GM21515 (cell line): ENCODE measurements at regions not wholly inside any gene's neighbourhood (a gene's known extent, or its start where the extent isn't known, plus 50 kb on each side); places are given as distances from the start of the nearest gene placed in this dataset.

Source experiments
- ATAC-seq: cut with Tn5 transposase; IDR thresholded peaks from one replicate; pipeline ENCODE4 v1.9.1; 2021; ENCODE audit not compliant: unreplicated experiment

DNA sequence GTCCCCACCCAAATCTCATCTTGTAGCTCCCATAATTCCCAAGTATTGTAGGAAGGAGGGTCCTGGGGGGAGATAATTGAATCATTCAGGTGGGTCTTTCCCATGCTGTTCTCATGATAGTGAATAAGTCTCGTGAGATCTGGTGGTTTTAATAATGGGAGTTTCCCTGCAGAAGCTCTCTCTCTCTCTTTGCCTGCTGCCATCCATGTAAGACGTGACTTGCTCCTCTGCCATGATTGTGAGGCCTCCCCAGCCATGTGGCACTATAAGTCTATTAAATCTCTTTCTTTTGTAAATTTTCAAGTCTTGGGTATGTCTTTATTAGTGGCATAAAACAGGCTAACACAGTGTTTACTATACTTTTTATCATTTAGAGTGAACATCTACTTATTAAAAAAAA lies 338.8 kb downstream of the ANKRD7 start:
- ATAC-seq = no peak

DNA sequence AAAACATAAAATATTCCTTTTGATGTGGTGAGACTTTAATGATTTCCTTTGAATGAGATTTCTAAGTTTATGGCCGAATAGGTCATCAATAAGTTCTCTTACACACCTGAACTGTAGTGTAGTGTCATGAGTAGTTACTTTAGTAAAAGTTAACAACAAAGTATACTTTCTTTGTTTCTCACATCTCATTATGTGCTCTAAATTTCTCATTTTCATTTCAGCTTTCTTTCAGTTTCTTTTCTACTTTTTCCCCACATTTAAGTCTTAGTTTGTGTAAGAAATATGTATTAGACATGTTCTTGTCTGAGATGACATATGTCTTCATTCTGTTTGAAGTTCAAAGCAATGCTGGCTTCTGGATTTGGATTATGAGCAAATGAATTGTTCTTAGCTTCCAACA lies 348.1 kb downstream of the ANKRD7 start:
- ATAC-seq = no peak

DNA sequence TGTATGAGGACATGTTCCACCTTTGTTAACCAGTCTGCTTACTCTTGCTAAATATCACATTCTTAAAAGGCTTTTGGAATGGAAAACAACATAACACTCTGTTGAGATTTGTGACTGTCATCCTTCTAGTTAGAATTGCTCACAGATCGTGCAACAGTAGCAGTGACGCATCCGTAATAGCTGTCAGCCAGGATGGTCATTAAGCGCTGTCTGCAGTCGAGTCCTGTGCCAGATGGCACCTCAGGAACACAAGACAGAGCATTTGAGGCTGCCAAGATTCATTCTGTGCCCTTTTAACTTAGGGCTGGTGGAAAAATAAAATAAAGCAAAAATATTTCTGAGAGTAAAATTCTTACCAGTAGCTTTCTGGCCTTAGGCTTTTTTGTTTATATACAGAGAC lies 348.6 kb downstream of the ANKRD7 start:
- ATAC-seq = no peak

DNA sequence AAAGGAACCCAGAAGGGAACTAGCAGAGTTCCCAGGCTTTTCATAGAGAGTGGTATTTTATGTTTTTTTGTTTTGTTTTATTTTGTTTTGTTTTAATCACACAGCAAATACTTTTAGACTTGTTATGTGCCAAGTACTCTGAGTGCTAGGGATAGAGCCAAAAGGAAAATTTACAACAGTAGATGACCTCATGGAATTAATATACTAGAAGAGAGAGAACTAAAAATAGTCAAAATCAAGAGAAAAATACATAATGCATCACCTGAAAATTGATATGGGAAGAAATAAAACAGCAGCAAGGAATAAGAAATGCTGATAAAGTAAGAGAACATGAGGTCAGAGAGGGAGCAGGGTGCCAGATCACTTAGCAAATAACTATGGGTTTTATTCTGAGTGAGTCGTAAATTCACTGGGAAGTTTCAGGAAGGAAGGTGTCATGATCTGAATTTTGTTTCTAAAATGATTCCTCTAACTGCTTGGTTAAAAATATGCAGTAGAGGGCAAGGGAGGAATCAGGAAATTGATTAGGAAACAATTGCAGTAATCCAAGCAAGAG lies 351.0 kb downstream of the ANKRD7 start:
- ATAC-seq = no peak

DNA sequence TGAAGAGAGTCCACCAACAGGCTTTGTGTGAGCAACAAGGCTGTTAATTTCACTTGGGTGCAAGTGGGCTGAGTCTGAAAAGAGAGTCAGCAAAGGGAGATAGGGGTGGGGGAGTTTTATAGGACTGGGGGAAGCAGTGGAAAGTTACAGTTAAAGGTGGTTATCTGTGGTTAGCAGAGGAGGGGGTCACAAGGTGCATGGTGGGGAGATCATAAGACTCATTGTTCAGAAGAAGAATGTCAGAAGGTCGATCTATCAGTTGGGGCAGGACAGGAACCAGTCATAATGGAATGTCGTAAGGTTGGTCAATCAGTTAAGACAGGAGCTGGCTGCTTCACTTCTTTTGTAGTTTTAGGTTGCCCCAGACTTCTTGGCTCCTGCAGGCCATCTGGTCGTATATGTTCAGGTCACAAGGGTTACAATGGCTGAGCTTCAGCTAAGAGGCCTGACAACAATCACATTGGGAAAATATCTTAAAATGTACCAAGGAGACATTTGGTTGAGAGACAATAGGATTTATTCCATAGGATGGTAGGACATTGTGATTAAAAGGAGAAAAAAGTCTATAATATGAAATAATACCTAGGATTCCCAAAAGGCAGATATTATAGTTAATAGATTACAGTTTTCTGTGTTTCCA lies 356.4 kb downstream of the ANKRD7 start:
- ATAC-seq = no peak

DNA sequence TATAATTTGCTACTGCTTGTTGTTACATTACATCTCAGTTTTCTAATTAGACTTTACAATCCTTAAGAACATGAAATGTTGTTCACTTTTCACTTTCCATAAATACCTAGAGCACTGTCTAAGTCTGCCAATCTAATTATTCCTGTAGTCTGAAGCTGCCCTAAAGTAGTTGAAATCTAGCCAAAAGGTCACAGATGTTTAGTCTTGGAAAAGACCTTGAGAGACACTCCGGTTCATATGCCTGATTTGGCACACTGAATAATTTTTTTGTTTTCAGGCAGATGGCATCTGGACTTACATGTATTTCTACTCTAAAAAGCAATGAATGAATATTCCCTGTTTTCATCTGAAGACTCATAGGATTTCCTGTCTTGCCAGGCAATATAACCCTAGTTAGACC lies 359.1 kb downstream of the ANKRD7 start:
- no peak for ATAC-seq

DNA sequence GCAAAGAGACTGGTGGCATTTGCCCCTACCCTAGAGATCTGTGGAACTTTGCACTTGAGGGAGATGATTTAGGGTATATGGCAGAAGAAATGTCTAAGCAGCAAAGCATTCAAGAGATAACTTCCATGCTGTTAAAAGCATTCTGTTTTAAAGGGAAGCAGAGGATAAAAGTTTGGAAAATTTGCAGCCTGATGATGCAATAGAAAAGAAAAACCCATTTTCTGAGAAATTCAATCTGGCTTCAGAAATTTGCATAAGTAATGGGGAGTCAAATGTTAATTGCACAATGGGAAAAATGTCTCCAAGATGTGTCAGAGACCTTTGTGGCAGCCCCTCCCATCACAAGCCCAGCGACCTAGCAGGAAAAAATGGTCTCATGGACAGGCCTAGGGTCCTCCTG lies 361.7 kb downstream of the ANKRD7 start:
- ATAC-seq = no peak

DNA sequence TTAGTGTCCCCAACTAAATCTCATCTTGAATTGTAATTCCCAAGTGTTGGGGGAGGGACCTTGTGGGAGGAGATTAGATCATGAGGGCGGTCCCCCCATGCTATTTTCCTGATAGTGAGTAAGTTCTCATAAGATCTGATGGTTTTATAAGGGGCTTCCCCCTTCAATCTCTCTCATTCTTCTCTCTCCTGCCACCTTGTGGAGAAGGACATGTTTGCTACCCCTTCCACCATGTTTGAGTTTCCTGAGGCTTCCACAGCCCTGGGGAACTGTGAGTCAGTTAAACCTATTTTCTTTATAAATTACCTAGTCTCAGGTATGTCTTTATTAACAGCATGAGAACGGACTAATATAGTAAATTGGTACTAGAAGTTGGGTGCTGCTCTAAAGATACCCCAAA lies 365.6 kb downstream of the ANKRD7 start:
- ATAC-seq = peak; percentile 88

DNA sequence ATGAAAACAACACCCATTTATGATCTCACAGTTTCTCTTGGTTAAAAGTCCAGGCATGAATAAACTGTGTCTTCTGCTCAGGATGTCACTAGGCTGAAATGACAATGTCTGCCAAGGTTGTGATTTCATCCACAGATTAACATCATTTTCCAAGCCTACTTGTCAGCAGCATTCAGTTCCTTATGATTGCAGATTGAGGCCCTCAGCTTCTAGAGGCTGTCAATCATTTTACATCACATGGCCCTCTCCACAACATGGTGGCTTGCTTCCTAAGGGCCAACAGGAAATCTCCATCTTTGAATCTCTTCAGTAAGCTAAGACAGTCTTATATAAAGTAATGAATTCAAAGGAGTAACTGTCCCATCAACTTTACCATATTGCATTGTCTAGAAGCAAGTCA lies 377.6 kb downstream of the ANKRD7 start:
- ATAC-seq = no peak

DNA sequence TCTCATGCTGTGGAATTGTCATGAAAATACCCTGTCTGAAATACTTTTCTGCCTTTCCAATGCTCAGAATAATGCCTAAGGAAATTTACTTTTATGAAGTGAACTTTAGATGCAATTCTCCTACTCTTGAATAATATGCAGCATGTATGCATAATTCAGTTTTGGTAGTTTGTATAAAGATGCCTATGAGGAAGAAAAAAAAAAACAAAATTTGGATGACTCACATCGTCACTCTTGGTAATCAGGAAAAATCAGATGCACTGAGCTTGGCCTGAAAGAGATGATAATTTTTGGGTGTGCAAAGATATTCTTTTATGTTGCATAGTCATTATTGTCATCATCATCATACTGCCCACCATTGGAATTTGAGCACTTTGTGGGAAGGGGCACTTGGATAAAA lies 382.1 kb downstream of the ANKRD7 start:
- no peak for ATAC-seq

DNA sequence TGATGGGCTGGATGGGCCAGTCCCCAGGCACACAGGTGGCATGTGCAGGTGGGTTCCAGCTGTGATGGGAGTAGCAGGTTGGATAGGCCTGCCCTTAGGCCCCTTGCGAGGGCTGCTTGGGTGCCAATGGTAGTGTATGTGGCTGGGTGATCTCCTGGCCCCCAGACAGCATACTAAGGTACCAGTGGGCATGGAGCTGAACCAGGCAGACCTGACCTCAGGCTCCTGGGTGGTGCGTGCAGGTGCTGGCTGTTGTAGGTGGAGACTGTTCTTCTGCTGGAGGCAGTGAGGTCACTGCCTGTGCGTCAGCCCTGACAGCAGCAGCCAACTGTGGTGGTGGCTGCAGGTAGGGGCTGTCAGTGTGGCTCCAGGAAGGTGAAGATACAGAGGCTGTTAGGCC lies 384.7 kb downstream of the ANKRD7 start:
- ATAC-seq = no peak

DNA sequence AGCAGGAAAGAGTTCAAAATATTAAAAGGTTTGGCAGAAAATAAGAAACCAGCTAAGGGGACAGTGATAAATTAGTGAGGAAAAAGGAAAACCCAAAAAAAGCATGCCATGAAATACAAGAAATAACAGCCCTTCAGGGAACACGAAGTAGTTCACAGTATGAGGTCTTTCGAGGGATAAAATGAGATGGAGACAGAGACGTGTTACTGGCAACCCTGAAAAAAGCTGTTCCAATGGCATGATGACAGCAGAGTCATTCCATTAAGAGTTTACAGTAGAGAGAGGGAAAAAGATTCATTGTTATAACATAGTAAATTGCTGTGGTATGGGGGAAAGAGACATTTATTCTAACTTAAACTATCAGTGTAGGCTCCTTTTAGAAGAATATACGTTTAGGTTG lies 391.2 kb downstream of the ANKRD7 start:
- no peak for ATAC-seq

DNA sequence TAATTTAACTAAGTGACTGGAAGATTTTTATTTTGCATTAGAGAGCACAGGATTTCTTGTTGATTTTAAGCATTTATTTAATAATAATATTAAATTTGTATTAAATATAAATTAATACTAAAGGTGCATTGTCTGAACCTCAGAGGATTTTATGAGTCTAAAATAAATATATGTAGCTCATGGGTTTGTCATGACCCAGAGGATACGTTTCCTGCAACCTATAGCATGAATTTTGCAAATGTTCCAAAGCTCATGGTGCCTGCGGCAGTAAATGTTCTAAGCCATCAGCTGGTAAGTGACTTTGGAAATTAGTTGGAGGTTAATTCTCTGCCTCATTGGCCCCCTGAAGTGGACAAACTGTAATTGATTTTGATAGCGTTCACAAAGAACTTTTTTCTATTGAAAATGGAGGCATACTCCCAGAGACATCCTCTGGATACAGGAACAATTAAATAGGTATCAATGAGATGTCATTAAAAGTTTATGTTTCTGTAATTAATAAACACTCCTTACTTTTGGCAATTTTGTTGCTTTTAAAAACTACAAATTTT lies 397.4 kb downstream of the ANKRD7 start:
- ATAC-seq = no peak

DNA sequence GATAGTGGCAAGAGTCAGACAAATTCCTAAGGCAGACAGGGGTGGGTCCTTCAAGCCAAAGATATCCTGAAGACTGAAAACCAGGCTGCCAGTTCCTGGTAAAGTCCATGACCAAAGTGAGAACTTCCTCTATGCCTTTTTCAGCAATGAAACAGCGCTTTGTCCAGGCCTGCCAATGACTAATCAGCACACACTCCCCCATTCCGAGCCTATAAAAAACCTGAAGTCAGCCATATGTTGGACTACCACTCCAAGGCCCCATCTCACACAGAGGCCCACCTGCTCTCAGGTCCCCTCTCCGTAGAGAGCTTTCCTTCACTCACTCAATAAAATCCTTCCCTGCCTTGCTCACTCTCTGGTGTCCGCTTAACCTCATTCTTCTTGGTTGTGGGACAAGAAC lies 402.2 kb downstream of the ANKRD7 start:
- no peak for ATAC-seq

DNA sequence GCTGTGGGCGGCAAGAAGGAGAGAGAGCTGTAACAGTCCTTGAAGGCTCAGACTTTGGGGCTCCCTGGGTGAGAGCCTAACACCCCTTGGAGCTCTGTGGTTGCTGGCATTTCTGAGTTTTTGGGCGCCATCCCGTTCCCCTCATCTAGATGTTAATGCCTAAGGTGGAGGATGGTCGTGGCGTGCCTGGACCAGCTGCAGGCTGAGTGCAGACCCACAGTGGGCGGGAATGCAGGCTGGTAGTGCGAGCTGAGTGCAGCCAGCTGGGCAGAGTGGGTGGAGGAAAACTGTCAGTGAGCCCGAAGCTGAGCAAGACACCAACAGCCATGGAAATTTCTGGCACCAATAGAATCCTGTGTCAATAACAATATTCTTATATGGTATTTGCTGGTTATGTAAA lies 403.0 kb downstream of the ANKRD7 start:
- no peak for ATAC-seq

DNA sequence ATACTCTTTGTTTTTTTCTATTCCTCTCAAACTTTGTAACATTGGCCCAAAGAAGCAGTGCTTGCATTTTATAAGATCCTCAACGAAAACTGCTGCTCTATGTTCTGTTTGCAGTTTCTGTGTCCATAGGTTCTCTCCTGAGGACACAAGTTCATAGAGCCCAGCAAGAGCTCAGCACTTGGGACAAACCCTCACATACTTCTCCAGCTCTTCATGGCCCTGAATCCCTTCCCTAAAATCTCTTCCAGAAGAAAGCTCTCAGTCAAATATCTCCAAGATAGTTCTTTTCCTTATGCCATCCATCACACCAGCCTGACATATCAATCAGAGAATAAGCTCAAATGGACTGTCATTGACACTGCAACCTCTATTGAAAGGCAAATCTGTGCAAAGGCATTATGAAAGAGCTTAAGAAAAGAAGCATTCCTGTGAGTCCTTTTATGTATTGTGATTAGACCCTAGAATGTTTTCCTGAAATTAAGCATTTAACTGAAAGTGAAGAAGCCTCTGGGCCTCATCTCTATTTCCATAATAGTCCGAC lies 405.5 kb downstream of the ANKRD7 start:
- ATAC-seq = no peak

DNA sequence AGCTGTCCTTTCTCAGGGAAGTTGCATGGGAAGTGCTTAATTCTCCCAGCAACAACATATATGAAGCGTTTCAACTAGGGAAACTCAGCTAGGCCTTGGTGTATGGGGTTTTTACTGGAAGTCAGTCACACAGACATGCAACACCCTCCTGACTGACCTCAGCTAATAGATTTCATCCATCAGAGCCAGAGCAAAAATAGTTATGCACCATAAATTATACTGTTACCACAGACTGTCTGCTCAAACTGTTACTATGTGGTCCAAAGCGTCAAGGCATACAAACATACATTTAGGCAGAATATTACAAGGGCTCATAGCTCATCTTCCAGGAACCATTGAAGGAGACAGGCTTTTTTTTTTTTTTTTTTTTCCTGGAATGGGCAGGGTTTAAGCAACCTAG lies 417.9 kb downstream of the ANKRD7 start:
- no peak for ATAC-seq

DNA sequence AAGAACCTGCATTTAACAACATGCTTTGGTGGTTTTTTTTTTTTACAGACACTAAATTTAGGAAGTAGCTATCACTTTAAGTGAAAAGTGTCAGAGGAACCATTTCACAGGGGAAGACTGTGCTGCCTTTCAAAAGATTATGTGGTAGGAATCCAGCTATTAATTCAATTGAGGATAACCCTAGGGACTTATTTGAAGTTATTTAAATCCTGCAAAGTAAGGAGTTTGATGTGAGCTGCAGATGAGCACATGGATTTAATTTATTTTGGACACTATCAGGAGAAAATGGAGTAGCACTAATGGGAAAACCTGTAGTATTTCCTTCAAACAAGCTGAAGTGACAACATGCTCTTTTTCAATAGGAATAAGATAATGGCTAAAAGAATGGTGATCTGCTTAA lies 419.8 kb downstream of the ANKRD7 start:
- ATAC-seq = no peak

DNA sequence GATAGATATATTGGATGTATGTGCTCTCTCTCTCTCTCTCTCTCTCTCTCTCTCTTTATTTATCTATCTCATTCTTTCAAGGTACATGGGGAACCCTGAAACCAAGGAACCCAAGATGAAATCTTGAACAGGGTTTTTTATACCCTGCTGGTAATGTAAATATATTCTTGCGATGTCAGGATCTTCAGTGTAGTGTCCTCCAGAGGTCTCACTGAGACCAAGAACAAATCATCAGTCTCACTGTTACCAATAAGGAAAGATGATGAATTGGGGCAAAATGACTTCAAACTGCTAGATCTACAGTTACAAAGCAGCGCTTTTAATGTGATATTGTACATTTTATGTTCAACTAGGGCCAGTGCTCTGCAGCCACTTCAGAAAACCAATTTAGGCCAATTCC lies 423.5 kb downstream of the ANKRD7 start:
- no peak for ATAC-seq

DNA sequence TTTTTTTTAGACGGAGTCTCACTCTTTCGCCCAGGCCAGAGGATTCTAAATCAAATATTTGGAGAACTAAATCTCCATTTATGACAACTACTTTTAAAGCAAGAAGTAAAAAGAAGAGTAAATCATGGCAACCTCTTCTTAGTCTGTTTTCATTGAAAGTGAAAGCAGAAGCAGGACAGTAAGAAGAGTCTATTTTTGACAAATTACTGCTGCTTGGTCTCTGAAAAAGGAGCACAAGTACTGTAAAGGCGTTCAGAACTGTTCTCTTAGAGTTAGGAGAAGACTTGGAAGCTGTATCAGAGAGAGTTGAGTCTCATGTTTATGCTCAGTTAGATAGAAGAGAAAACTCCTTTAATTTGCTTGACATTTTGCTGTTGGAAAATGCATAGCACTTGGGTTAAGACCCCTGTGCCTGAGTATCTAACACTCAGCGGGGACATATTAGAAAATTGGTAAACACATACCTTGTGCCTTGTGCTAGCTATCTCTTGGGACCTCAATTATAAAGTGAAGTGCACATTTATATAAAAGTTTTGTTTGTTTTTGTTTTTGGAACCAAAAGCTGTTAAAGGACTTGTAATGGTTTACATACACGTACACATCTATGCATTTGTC lies 433.0 kb downstream of the ANKRD7 start:
- ATAC-seq = peak; percentile 90

DNA sequence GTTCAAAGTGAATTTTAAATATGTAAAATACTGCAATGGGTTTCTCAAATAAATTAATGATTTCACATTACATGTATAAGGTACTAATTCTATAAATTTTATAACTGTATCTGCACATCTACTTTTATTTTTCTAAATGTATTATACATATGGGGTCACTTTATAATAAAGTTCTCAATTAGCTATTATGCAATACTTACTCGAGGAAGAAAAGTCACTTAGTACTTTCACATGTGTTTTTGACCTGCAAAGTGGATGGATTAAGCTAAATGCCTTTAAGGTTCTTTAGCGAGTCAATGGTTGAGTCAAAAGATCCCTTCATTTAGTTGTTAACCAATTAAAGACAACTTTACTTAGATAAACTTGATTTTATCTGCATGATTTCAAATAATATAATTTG lies 437.8 kb downstream of the ANKRD7 start:
- ATAC-seq = no peak

DNA sequence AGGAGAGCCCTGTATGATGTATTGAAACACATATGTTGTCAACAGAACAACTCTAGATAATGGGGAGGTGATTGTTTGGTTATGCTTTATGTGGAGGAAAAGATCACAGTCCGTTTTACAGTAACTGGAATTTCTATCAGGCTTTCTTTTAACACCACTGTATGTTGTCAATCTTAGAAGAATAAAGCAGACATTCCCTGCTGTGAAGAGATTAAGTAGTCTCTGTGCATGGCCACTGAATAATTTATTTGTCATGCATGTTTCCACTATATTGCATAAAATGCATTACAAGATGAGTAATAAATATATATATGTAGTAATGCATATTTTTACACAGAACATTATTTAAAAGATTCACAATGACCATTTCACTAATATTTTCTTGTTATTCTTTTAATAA lies 440.0 kb downstream of the ANKRD7 start:
- ATAC-seq = no peak
